SW480 (cell line): ENCODE measurements at regions not wholly inside any gene's neighbourhood (a gene's known extent, or its start where the extent isn't known, plus 50 kb on each side); places are given as distances from the start of the nearest gene placed in this dataset.

Experiments
- DNase-seq: peaks from one replicate; pipeline ENCODE4 v3.0.0-alpha.2; 2016; ENCODE audit warnings: low spot score

GRCh38 chr7:115267503-115267902, 345.6 kb downstream of the MDFIC start:
- no peak for DNase-seq

- DNase-seq, result no peak
These were observed 338.5 kb downstream of the MDFIC start for GRCh38 chr7:115260381-115260780.

- DNase-seq, result no peak
These were observed 330.6 kb downstream of the MDFIC start for GRCh38 chr7:115252461-115252860.

DNA sequence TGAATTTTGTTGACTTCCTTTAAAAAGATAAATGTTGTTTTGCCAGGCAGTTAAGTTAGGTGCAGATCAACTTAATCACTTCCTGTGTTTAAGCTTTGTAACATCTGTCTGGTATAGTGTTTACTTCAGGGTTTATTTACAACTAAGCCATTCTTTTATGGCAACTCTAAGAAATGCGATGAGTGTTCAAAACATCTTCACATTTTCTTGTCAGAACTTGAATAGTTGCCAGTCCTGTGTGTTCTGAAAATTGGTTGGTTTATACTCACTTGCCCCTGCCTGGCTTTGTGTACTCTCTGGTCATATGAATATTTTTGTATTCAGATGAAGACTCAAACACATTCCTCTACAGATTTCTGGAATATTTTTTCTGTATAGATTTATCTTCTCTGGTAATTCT, 327.2 kb downstream of the MDFIC start:
- DNase-seq, result no peak

GRCh38 chr7:115241151-115241550, 319.3 kb downstream of the MDFIC start:
- no peak for DNase-seq

DNA sequence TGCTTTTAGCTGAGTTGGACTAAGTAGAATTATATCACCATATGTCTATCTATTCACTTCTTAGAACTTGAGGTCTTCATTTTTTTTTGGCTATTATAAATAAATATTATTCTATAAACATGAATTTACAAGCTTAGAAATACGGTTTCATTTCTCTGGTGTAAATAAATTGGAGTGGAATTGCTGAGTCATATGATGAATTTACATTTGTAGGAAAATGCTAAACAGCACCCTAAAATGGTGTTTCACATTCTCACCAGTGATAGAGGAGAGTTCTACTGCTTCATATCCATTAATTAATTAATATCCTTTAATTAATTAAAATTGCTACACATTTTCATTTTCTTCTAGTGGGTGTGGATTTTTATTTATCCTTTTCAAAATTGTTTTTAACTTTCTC, 318.3 kb downstream of the MDFIC start:
- no peak for DNase-seq

- DNase-seq, result no peak
These were observed 313.2 kb downstream of the MDFIC start for GRCh38 chr7:115235075-115235474.

- DNase-seq, result no peak
These were observed 311.9 kb downstream of the MDFIC start for GRCh38 chr7:115233809-115234208.

DNA sequence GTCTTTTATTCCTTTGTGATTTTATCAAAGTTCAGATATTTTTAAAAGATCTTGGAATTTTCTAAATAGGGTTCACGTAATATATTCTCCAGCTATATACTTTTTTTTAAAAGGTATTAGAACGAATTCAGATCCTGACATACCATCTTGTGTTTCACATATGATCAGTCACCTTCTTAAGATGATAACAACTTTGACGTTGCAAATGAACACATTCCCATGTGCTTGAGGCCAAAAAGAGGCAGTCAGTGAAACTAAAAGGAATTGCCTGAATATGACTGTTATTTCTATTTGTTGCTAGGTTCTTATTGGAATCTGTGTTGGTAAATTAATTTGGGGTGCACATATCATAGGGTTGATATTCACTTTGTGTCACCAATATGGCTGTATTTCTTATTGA, 310.1 kb downstream of the MDFIC start:
- DNase-seq, result no peak

- peak; percentile 94 for DNase-seq
These were observed 309.1 kb downstream of the MDFIC start for GRCh38 chr7:115230882-115231571.

GRCh38 chr7:115229401-115230105, 307.7 kb downstream of the MDFIC start:
- peak; percentile 87 for DNase-seq

DNA sequence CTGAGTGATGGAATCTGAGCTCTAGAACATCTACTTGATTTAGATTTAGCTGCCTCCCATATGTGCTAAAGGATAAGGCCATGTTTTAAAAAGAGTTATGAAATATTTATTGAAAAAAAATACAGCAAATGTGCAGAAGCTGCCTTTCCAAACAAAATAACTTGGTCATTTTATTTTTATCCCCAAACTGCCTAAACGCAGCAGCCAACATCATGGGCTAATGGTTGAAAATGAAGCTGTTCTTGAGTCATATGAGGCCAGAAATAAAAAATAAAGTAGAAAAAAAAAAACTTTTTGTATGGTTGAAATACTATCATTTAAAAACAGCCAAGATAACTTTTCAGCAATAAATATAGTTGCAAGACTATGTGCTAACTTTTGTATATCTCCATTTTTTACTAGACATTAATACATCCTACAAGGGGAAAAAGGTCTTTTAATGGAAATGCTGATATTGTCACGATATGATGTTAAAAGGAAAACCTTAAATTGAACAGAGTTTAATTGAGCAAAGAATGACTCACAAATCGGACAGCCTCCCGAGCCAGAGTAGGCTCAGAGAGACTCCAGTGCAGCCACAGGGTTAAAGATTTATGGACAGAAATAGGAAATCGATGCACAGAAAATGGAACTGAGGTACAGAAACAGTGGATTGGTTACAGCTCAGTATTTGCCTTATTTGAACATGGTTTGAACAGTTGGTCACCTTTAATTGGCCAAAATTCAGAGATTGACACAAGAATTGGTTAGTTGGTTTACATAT, 305.8 kb downstream of the MDFIC start:
- no peak for DNase-seq

DNA sequence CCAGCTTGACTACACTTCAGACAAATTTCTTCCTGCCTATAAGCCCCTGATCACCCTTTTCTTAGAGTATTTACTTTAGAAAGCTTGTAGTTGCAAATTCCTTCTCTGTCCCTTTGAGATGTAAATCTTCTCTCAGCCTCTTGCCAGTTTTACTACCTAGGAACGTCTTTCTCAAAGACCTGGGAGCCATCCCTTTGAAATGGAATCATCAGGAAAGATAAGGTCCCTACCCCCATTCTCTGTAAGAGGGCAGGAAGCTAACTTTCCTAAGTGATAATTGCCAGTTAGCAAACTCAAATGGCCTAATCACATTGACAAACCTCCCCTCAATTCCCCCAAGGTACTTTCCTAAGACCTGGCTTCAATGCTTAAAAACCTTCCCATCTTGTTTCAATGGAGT, 304.5 kb downstream of the MDFIC start:
- no peak for DNase-seq

DNA sequence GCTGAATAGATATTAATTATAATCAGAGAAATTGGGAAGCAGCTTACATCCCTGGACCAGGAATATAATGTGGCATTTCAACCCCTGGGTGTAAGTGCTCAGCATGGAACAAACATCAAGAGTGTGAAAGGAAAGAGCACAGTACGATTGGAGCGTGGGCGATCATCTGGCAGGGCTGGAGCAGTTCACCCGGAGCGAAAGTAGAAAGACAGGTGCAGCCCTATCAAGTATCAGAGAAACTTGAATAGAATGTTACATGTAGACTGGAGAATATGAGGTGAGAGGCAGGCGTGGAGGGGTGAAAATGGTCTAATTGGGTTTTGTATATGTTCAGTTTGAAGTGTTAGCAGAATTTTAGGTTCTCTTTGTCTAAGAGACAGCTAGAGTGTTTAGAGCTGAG, 303.0 kb downstream of the MDFIC start:
- no peak for DNase-seq

- DNase-seq, result no peak
These were observed 302.1 kb downstream of the MDFIC start for GRCh38 chr7:115223959-115224358.

- DNase-seq, result no peak
These were observed 299.6 kb downstream of the MDFIC start for GRCh38 chr7:115221456-115221855.

- DNase-seq, result no peak
These were observed 296.2 kb downstream of the MDFIC start for GRCh38 chr7:115218076-115218475.

- no peak for DNase-seq
These were observed 295.5 kb downstream of the MDFIC start for GRCh38 chr7:115217373-115217772.

DNA sequence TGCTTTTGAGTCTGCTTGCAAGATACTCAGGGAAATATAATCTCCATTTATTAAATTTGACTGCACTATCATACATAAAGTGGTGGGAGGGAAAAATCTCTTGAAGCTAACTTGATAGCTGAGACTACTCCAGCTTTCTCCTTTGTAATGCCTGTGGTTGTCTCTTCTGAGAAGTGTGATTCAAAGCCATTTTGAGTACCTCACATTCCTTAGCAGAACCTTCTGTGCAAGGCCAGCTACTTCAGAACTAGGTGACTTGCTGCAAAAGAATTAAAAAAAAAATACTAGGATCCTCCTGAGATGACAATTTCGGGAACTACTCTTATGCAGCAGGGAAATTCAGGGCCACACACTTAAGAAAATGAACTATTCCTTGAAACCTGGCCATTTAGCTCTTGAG, 294.8 kb downstream of the MDFIC start:
- DNase-seq, result no peak

GRCh38 chr7:115211171-115211570, 289.3 kb downstream of the MDFIC start:
- no peak for DNase-seq

GRCh38 chr7:115210552-115210951, 288.7 kb downstream of the MDFIC start:
- no peak for DNase-seq

- no peak for DNase-seq
These were observed 287.0 kb downstream of the MDFIC start for GRCh38 chr7:115208710-115209560.
